Tibial nerve (tissue), 3 donors: ENCODE measurements at regions not wholly inside any gene's neighbourhood (a gene's known extent, or its start where the extent isn't known, plus 50 kb on each side); places are given as distances from the start of the nearest gene placed in this dataset.

Source experiments
- CTCF ChIP-seq, 5 experiments: fragments of 200-600 bp in 3 of 5; fragments of 450-650 bp in 2 of 5; sonication (generic) in 3 of 5; IDR thresholded peaks; one replicate each; pipeline ENCODE4 v1.5.1; 2016 to 2019; ENCODE audit warnings: antibody characterized with exemption in 5 of 5, mild to moderate bottlenecking in 3 of 5, moderate library complexity in 2 of 5
- POLR2A ChIP-seq, 2 donors: fragments of 450-650 bp; IDR thresholded peaks; one replicate each; pipeline ENCODE4 v1.6.1; 2017; ENCODE audit warnings: antibody characterized with exemption in 2 of 2, mild to moderate bottlenecking in 2 of 2, moderate library complexity in 2 of 2

GRCh38 chr18:48472610-48473009 is 63.4 kb upstream of the ZBTB7C start:
- no peak for TF ChIP-seq CTCF (IDR thresholded peaks at IDR 0.05)
- no peak for TF ChIP-seq POLR2A (IDR thresholded peaks at IDR 0.05)
